OCI-LY7 (cell line): ENCODE measurements at regions not wholly inside any gene's neighbourhood (a gene's known extent, or its start where the extent isn't known, plus 50 kb on each side); places are given as distances from the start of the nearest gene placed in this dataset.

Experiments used
- CTCF ChIP-seq: fragments of 200-600 bp; sonication (generic); conservative IDR thresholded peaks from 2 replicates; pipeline ENCODE4 v1.5.1; 2014; ENCODE audit warnings: mild to moderate bottlenecking, antibody characterized with exemption, low read length, moderate library complexity, mixed read lengths
- EZH2phosphoT487 ChIP-seq: fragments of 200-600 bp; sonication (generic); IDR thresholded peaks from 2 replicates; pipeline ENCODE4 v1.6.1; 2018; ENCODE audit warnings: low read depth, borderline replicate concordance, mild to moderate bottlenecking, mixed run types, antibody characterized with exemption, low read length, moderate library complexity, mixed read lengths

GRCh38 chr6:103534814-103535213 is 1324.9 kb downstream of the HACE1 start:
- TF ChIP-seq CTCF (no peak), EZH2phosphoT487 (no peak)
